Large intestine (tissue), 3 donors: ENCODE measurements at regions not wholly inside any gene's neighbourhood (a gene's known extent, or its start where the extent isn't known, plus 50 kb on each side); places are given as distances from the start of the nearest gene placed in this dataset.

Source experiments
- DNase-seq, 2 donors: peaks; one replicate each; pipeline versions ENCODE4 v3.0.0 to v3.0.0-alpha.2; 2013
- H3K27ac ChIP-seq: one replicate; pipeline ENCODE4 v1.5.1; 2013; ENCODE audit warnings: low read length
- H3K27me3 ChIP-seq: 2 replicates; pipeline ENCODE4 v1.6.1; 2013; ENCODE audit warnings: low read length; ENCODE audit not compliant: control insufficient read depth, insufficient read depth
- H3K36me3 ChIP-seq: 2 replicates; pipeline ENCODE4 v1.6.1; 2013; ENCODE audit warnings: low read length; ENCODE audit not compliant: control insufficient read depth, insufficient read depth
- H3K4me1 ChIP-seq: one replicate; pipeline ENCODE4 v1.6.1; 2013; ENCODE audit warnings: low read length; ENCODE audit not compliant: control insufficient read depth, insufficient read depth
- H3K4me3 ChIP-seq: one replicate; pipeline ENCODE4 v1.5.1; 2013; ENCODE audit warnings: low read length
- H3K9me3 ChIP-seq: one replicate; pipeline ENCODE4 v1.6.1; 2013; ENCODE audit warnings: mild to moderate bottlenecking, low read depth, low read length, moderate library complexity; ENCODE audit not compliant: control insufficient read depth
- WGBS: methylation state at CpG from one replicate; pipeline ENCODE4 v1.1.5; 2013; ENCODE audit warnings: low lambda C conversion rate; ENCODE audit not compliant: insufficient coverage; 5-methylcytosine and 5-hydroxymethylcytosine counted together

GRCh38 chr4:34362654-34363053, 1881.7 kb downstream of the ARAP2 start:
- H3K27me3 ChIP-seq: no peaks in the 10 kb centered on the region
- no peak overlapping the region for H3K4me3 ChIP-seq
- H3K27ac ChIP-seq: no peak overlapping the region
- no peaks in the 10 kb centered on the region for H3K4me1 ChIP-seq
- no peak for DNase-seq
- H3K36me3 ChIP-seq: no peaks in the 10 kb centered on the region
- no peaks in the 10 kb centered on the region for H3K9me3 ChIP-seq

DNA sequence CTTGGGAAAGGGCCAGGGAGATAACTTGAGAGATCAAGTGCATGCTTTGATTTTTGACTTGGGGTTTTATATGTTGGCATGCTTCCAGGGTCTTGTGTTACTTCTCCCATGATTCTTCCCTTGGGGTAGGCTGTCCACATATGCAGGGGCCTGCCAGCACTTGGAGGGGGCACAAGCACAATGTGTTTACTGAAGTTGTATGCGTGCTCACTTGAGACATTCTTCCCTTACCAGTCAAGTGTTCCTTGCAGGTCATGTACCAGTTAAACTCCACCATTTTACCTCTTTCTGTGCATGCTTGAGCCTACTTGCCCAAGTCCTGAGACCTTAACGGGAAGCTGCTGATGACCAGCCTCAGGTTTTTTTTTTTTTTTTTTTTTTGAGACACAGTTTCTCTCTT, 1880.5 kb downstream of the ARAP2 start:
- H3K36me3 ChIP-seq: no peaks in the 10 kb centered on the region
- no peaks in the 10 kb centered on the region for H3K27me3 ChIP-seq
- WGBS: 100% methylated on average over 1 of the region's 2 CpGs
- H3K4me3 ChIP-seq: no peak overlapping the region
- no peaks in the 10 kb centered on the region for H3K4me1 ChIP-seq
- H3K27ac ChIP-seq: no peak overlapping the region
- no peak for DNase-seq
- no peaks in the 10 kb centered on the region for H3K9me3 ChIP-seq

DNA sequence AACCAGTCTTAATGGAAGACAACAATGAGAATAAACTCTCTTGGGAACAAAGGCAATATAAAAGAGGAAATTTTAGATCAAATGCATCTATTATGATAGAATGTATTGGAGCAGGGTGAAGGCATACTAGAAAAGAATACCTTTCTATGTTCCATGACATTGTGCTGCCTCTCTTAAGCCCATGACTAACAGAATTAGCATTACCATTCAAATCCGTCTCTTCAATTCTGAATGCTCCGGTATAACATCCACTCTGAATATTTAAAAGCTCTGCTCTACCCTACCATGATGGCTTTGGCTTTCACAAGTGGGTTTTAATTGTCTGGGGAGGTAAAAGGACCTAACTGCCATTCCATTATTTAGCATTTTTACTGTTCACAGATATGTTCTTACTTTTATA, 1878.4 kb downstream of the ARAP2 start:
- no peaks in the 10 kb centered on the region for H3K9me3 ChIP-seq
- H3K4me1 ChIP-seq: no peaks in the 10 kb centered on the region
- H3K27ac ChIP-seq: no peak overlapping the region
- H3K36me3 ChIP-seq: no peaks in the 10 kb centered on the region
- no peaks in the 10 kb centered on the region for H3K27me3 ChIP-seq
- no peak for DNase-seq
- WGBS: no CpG with 5 or more reads among the region's 2 CpGs
- no peak overlapping the region for H3K4me3 ChIP-seq

GRCh38 chr4:34371676-34372075, 1872.6 kb downstream of the ARAP2 start:
- Histone ChIP-seq H3K4me1 (no peaks in the 10 kb centered on the region), H3K36me3 (no peaks in the 10 kb centered on the region), H3K9me3 (peaks cover 2% of the 10 kb centered on the region), H3K27ac (no peak overlapping the region), H3K27me3 (no peaks in the 10 kb centered on the region), H3K4me3 (no peak overlapping the region)
- WGBS: 67% methylated on average over 1 of the region's 2 CpGs
- DNase-seq: no peak

DNA sequence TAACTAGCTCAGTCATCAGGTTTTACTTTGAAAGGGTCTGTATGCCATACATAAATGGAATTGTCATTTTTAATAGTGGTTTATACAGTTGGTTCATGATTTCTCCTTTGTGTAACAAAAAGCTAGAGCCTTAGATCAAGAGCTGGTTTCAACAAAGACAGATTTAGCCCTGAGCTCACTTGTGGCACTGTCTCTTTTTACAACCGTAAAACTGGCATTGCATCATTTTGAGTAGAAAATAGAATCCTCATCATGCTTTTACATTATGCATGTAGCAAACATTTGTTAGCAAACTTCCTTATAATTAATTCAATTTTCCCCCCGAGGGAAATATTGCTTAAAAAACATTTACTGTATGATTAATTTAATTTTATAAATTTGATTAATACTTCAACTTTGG, 1871.5 kb downstream of the ARAP2 start:
- no peak for DNase-seq
- H3K27ac ChIP-seq: no peak overlapping the region
- 86% methylated on average over 1 of the region's 2 CpGs for WGBS
- peaks cover 2% of the 10 kb centered on the region for H3K9me3 ChIP-seq
- H3K4me1 ChIP-seq: no peaks in the 10 kb centered on the region
- no peak overlapping the region for H3K4me3 ChIP-seq
- no peaks in the 10 kb centered on the region for H3K27me3 ChIP-seq
- no peaks in the 10 kb centered on the region for H3K36me3 ChIP-seq

DNA sequence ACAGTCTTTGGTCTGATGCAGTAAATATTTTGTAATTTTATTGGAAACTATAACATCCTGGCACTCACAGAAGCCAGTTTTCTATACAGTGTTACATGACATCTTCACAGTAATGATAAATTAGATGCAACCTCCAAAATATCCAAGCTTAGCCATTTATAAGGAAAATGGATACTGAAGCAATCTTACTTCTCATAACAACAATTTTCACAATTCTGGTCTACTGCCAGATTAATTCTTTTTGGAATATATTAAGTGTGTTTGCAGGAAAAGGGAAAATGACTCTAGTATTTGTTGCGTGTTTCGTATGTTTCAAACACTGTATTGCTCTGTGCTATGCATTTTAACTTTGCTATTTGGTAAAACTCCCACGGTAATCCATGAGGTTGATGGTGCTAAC, 1870.9 kb downstream of the ARAP2 start:
- Histone ChIP-seq H3K36me3 (no peaks in the 10 kb centered on the region), H3K4me3 (no peak overlapping the region), H3K27ac (no peak overlapping the region), H3K4me1 (no peaks in the 10 kb centered on the region), H3K9me3 (peaks cover 2% of the 10 kb centered on the region), H3K27me3 (no peaks in the 10 kb centered on the region)
- DNase-seq: no peak
- 100% methylated on average over 2 of the region's 3 CpGs for WGBS

DNA sequence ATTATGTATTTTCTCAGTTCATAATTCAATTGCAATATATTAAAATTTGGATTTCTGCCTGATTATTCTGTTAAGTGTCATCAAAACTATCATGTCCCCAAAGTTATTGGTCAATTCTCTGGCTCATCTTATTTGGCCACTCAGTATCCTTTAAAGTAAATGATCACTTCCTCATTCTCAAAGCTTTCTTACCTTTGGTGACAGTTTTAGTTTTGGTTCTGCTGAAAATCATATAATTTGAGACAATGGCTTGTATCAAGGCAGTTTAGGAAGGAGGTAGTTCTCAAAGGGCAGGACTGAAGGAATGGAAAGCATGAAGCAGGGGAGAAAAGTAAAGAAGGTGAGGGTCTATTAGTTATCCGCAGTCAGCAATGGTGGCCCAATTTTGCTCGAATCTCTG, 1832.1 kb downstream of the ARAP2 start:
- H3K9me3 ChIP-seq: peaks cover 6% of the 10 kb centered on the region
- WGBS: no CpG with 5 or more reads among the region's 2 CpGs
- no peaks in the 10 kb centered on the region for H3K4me1 ChIP-seq
- DNase-seq: no peak
- H3K4me3 ChIP-seq: no peak overlapping the region
- no peak overlapping the region for H3K27ac ChIP-seq
- no peaks in the 10 kb centered on the region for H3K36me3 ChIP-seq
- no peaks in the 10 kb centered on the region for H3K27me3 ChIP-seq

- WGBS: 85% methylated on average over 2 of the region's 2 CpGs
- H3K4me3 ChIP-seq: no peak overlapping the region
- H3K27ac ChIP-seq: no peak overlapping the region
- no peaks in the 10 kb centered on the region for H3K4me1 ChIP-seq
- peaks cover 6% of the 10 kb centered on the region for H3K9me3 ChIP-seq
- no peak for DNase-seq
- no peaks in the 10 kb centered on the region for H3K27me3 ChIP-seq
- no peaks in the 10 kb centered on the region for H3K36me3 ChIP-seq
These were observed 1831.4 kb downstream of the ARAP2 start for GRCh38 chr4:34412911-34413310.

DNA sequence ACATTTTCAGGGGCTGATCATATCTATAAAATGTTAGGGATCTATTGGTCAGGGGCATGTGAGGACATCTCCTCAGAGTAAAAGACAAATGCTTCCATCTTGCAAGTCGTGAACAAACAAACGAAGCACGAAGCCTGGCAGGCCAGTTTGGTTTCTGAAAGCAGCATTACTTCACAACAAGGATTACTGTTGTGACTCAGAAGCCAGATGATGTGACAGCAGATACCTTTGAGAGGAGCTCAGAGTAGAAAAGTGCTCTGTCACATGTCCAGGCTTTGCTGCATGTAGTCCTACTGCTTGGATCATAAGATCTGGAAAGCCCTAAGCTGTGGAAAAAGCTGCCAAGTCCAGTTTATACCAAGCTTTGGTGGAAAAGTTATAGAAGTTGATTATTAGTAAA, 1827.2 kb downstream of the ARAP2 start:
- H3K27ac ChIP-seq: no peak overlapping the region

GRCh38 chr4:34419871-34420270, 1824.4 kb downstream of the ARAP2 start:
- no peaks in the 10 kb centered on the region for H3K9me3 ChIP-seq
- no peaks in the 10 kb centered on the region for H3K27me3 ChIP-seq
- no peaks in the 10 kb centered on the region for H3K36me3 ChIP-seq
- DNase-seq: no peak
- no peak overlapping the region for H3K27ac ChIP-seq
- H3K4me1 ChIP-seq: no peaks in the 10 kb centered on the region
- no peak overlapping the region for H3K4me3 ChIP-seq
- 80% methylated on average over 2 of the region's 2 CpGs for WGBS

More for the DNA sequence above, 1827.2 kb downstream of the ARAP2 start:
- Histone ChIP-seq H3K4me1 (no peaks in the 10 kb centered on the region), H3K36me3 (no peaks in the 10 kb centered on the region), H3K27me3 (no peaks in the 10 kb centered on the region), H3K9me3 (no peaks in the 10 kb centered on the region), H3K4me3 (no peak overlapping the region)
- no CpG with 5 or more reads among the region's 3 CpGs for WGBS
- no peak for DNase-seq

DNA sequence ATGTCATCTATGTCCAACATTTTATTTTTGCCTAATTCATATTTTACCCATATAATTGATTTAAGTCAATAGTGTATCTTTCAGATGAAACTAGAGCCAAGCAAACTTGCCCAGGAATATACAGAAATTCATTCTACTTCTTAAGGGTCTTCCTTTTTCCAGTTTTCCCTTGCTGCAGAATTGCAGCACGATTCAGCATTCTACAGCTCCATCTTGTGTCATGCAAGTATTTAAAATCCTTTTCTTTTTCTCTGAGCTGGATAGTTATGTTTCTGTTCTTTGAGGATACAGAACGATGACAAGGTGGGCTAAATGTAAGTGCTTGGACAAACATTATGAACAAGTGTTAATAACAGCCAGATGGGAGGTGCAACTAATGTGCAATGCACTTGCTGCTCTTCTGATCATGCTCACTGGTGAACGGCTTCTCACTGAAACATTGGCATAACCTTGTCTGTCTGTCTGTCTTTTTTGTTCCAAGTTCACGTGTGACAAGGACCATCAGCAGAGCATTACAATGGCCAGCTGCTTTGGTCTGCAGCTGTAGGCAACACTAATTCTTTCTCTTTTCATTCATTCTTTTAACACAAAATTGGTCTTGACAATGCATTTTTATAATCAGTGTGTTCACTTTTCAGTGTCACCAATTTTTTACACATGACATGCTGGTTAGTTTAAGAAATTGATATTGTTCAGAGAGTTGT, 1821.7 kb downstream of the ARAP2 start:
- Histone ChIP-seq H3K27me3 (no peaks in the 10 kb centered on the region), H3K9me3 (no peaks in the 10 kb centered on the region), H3K36me3 (no peaks in the 10 kb centered on the region), H3K4me1 (no peaks in the 10 kb centered on the region), H3K4me3 (no peak overlapping the region), H3K27ac (no peak overlapping the region)
- 78% methylated on average over 2 of the region's 4 CpGs for WGBS
- no peak for DNase-seq
